ENCODE measurements at regions not wholly inside any gene's neighbourhood (a gene's known extent, or its start where the extent isn't known, plus 50 kb on each side); places are given as distances from the start of the nearest gene placed in this dataset.

DNA sequence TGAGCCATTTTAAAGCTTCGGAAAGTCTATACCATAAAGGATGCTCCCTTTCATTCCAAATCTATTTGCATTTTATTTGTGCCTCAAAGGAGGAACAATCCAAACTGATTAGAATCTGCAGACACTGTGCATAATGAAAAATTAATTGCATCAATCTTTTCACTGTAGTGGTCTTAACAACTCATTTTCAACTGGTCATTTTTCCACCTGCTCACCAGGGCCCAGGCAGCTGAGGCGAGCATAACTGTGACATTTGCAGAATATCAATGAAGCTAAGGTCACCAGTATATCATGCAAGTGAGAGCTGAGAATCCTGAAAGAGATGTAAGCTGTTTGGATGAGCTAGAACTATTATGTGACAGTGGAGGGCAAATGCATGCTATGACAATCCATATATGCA, 387.3 kb upstream of the TECRL start (continued):
- TF ChIP-seq, protein P1, sequence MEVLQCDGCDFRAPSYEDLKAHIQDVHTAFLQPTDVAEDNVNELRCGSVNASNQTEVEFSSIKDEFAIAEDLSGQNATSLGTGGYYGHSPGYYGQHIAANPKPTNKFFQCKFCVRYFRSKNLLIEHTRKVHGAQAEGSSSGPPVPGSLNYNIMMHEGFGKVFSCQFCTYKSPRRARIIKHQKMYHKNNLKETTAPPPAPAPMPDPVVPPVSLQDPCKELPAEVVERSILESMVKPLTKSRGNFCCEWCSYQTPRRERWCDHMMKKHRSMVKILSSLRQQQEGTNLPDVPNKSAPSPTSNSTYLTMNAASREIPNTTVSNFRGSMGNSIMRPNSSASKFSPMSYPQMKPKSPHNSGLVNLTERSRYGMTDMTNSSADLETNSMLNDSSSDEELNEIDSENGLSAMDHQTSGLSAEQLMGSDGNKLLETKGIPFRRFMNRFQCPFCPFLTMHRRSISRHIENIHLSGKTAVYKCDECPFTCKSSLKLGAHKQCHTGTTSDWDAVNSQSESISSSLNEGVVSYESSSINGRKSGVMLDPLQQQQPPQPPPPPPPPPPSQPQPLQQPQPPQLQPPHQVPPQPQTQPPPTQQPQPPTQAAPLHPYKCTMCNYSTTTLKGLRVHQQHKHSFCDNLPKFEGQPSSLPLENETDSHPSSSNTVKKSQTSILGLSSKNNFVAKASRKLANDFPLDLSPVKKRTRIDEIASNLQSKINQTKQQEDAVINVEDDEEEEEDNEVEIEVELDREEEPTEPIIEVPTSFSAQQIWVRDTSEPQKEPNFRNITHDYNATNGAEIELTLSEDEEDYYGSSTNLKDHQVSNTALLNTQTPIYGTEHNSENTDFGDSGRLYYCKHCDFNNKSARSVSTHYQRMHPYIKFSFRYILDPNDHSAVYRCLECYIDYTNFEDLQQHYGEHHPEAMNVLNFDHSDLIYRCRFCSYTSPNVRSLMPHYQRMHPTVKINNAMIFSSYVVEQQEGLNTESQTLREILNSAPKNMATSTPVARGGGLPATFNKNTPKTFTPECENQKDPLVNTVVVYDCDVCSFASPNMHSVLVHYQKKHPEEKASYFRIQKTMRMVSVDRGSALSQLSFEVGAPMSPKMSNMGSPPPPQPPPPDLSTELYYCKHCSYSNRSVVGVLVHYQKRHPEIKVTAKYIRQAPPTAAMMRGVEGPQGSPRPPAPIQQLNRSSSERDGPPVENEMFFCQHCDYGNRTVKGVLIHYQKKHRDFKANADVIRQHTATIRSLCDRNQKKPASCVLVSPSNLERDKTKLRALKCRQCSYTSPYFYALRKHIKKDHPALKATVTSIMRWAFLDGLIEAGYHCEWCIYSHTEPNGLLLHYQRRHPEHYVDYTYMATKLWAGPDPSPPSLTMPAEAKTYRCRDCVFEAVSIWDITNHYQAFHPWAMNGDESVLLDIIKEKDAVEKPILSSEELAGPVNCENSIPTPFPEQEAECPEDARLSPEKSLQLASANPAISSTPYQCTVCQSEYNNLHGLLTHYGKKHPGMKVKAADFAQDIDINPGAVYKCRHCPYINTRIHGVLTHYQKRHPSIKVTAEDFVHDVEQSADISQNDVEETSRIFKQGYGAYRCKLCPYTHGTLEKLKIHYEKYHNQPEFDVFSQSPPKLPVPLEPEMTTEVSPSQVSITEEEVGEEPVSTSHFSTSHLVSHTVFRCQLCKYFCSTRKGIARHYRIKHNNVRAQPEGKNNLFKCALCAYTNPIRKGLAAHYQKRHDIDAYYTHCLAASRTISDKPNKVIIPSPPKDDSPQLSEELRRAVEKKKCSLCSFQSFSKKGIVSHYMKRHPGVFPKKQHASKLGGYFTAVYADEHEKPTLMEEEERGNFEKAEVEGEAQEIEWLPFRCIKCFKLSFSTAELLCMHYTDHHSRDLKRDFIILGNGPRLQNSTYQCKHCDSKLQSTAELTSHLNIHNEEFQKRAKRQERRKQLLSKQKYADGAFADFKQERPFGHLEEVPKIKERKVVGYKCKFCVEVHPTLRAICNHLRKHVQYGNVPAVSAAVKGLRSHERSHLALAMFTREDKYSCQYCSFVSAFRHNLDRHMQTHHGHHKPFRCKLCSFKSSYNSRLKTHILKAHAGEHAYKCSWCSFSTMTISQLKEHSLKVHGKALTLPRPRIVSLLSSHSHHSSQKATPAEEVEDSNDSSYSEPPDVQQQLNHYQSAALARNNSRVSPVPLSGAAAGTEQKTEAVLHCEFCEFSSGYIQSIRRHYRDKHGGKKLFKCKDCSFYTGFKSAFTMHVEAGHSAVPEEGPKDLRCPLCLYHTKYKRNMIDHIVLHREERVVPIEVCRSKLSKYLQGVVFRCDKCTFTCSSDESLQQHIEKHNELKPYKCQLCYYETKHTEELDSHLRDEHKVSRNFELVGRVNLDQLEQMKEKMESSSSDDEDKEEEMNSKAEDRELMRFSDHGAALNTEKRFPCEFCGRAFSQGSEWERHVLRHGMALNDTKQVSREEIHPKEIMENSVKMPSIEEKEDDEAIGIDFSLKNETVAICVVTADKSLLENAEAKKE (CRISPR knock-in tag; IDR thresholded peaks at IDR 0.05), result no peak

GRCh38 chr4:64784125-64784524, 374.9 kb upstream of the TECRL start:
- DNase-seq (ENCODE audit: low spot score) (peak; percentile 14), ATAC-seq (no peak)
- no peaks in the 10 kb centered on the region for H3K79me2 ChIP-seq (replicated peaks; ENCODE audit: insufficient read depth)
- H3K4me1 Mint-ChIP-seq, result peaks cover 23% of the 10 kb centered on the region
- peaks cover 7% of the 10 kb centered on the region for H3K27me3 Mint-ChIP-seq (ENCODE audit: insufficient read depth, low read depth, poor library complexity)
- no peak overlapping the region for H3K4me3 ChIP-seq
- no peaks in the 10 kb centered on the region for H3K36me3 ChIP-seq (ENCODE audit: insufficient read depth)
- no peaks in the 10 kb centered on the region for H3F3A ChIP-seq (replicated peaks; ENCODE audit: low read depth)
- H3K9me2 ChIP-seq (ENCODE audit: insufficient read depth), result no peaks in the 10 kb centered on the region
- H3K4me1 ChIP-seq (ENCODE audit: insufficient read depth), result peaks cover 16% of the 10 kb centered on the region
- no peaks in the 10 kb centered on the region for H3K27me3 ChIP-seq (ENCODE audit: insufficient read depth)
- H3K36me3 Mint-ChIP-seq (ENCODE audit: low read depth), result peaks cover 3% of the 10 kb centered on the region; the same call in 2 of the 3 replicates
- 0 out of 2 replicates have a peak overlapping the region, but pooled peaks have one; percentile 5 for H3K27ac ChIP-seq (ENCODE audit: low read depth)
- H3K9me3 Mint-ChIP-seq, result no peaks in the 10 kb centered on the region
- no peak overlapping the region for H2AFZ ChIP-seq
- H3K27ac Mint-ChIP-seq, result no peak overlapping the region
- H3K4me2 ChIP-seq, result no peak overlapping the region
- H4K20me1 ChIP-seq (replicated peaks; ENCODE audit: insufficient read depth), result no peaks in the 10 kb centered on the region
- no peak overlapping the region for H3K4me3 Mint-ChIP-seq
- no peak for TF ChIP-seq JUNB (IDR thresholded peaks at IDR 0.05; ENCODE audit: unreplicated experiment)
- TF ChIP-seq EZH2 (IDR thresholded peaks at IDR 0.05; ENCODE audit: low read depth, unreplicated experiment), result no peak
- TF ChIP-seq, protein P1 (CRISPR knock-in tag; IDR thresholded peaks at IDR 0.05), result no peak
- no peak for TF ChIP-seq ZNF114 (CRISPR knock-in tag; IDR thresholded peaks at IDR 0.05)
- no peak for TF ChIP-seq NANOG (IDR thresholded peaks at IDR 0.05; ENCODE audit: borderline replicate concordance)
- TF ChIP-seq REST (IDR thresholded peaks at IDR 0.05; ENCODE audit: unreplicated experiment), result no peak

Data from GM23338 (cell line).